A549 (cell line): ENCODE measurements at regions not wholly inside any gene's neighbourhood (a gene's known extent, or its start where the extent isn't known, plus 50 kb on each side); places are given as distances from the start of the nearest gene placed in this dataset.

ENCODE experiments used
- ATAC-seq, 2 experiments: fragments of 200-7000 bp in 1 of 2; fragments of >200 bp in 1 of 2; cut with Nextera tagmentation in 1 of 2; cut with Tn5 transposase in 1 of 2; 3 replicates each; pipeline versions ENCODE4 v1.8.0 to v1.9.1; 2018 to 2020; ENCODE audit warnings: mild to moderate bottlenecking in 1 of 2, moderate library complexity in 1 of 2
- CTCF ChIA-PET: fragments of 300-600 bp; sonication (Branson Sonifier 250); formaldehyde crosslinking; extraction: SDS; loops from one replicate; lab custom pipeline; 2021; ENCODE audit warnings: antibody characterized with exemption, inconsistent platforms; lab: Yijun Ruan, JAX
- POLR2A ChIA-PET: fragments of 350-600 bp; formaldehyde crosslinking; extraction: SDS; loops from one replicate; lab custom pipeline; 2021; ENCODE audit warnings: antibody characterized with exemption, inconsistent platforms; lab: Yijun Ruan, JAX
- DNase-seq, 2 experiments: peaks; one replicate each; pipeline versions ENCODE4 v3.0.0 to v3.0.0-alpha.2; 2011 to 2016; ENCODE audit warnings: low read depth in 1 of 2, low spot score in 1 of 2
- FAIRE-seq: peaks from 2 replicates; lab custom pipeline; 2011; peaks lifted over from hg19 to GRCh38; lab: Jason Lieb, UNC
- H3K27ac ChIP-seq, 2 experiments: fragments of >200 bp; sonication (Bioruptor Twin); formaldehyde crosslinking; 3 replicates each; pipeline ENCODE4 v1.5.1; 2016 to 2017
- H3K4me1 ChIP-seq: fragments of >200 bp; sonication (Bioruptor Twin); formaldehyde crosslinking; 3 replicates; pipeline ENCODE4 v1.6.1; 2016
- H3K4me2 ChIP-seq: fragments of >200 bp; sonication (Bioruptor Twin); formaldehyde crosslinking; 3 replicates; pipeline ENCODE4 v1.6.1; 2016
- H3K4me3 ChIP-seq: fragments of >200 bp; sonication (Bioruptor Twin); formaldehyde crosslinking; 3 replicates; pipeline ENCODE4 v1.5.1; 2016
- H3K9me3 ChIP-seq: fragments of >200 bp; sonication (Bioruptor Twin); formaldehyde crosslinking; 3 replicates; pipeline ENCODE4 v1.6.1; 2016
- ATOH8 ChIP-seq: fragments of 250-450 bp; sonication (Bioruptor Pico); IDR thresholded peaks from 2 replicates; pipeline ENCODE4 v1.5.0; 2020; ENCODE audit warnings: low read depth, mild to moderate bottlenecking, moderate library complexity
- CHD2 ChIP-seq: fragments of 150-350 bp; IDR thresholded peaks from 2 replicates; pipeline ENCODE4 v1.6.1; 2014; ENCODE audit warnings: low read length; ENCODE audit not compliant: partially characterized antibody
- CHD4 ChIP-seq: fragments of 200-600 bp; sonication (generic); IDR thresholded peaks from 2 replicates; pipeline ENCODE4 v1.6.1; 2016; ENCODE audit warnings: antibody characterized with exemption, mild to moderate bottlenecking, borderline replicate concordance
- EHMT2 ChIP-seq: fragments of 200-600 bp; sonication (generic); IDR thresholded peaks from 2 replicates; pipeline ENCODE4 v1.6.1; 2016; ENCODE audit warnings: antibody characterized with exemption, low read depth, mild to moderate bottlenecking, moderate library complexity
- EP300 ChIP-seq, 2 experiments: fragments of >200 bp; sonication (Bioruptor Twin); formaldehyde crosslinking; IDR thresholded peaks; 2 replicates in 1 of 2; 3 replicates in 1 of 2; pipeline ENCODE4 v1.6.1; 2016 to 2017
- FOSL2 ChIP-seq, 2 experiments: fragments of 450-650 bp in 1 of 2; fragments of >200 bp in 1 of 2; sonication (Bioruptor Twin) in 1 of 2; formaldehyde crosslinking; IDR thresholded peaks; 2 replicates each; pipeline versions ENCODE4 v1.5.0 to v1.6.1; 2016 to 2020; ENCODE audit warnings: mild to moderate bottlenecking in 1 of 2, moderate library complexity in 1 of 2
- HDAC2 ChIP-seq: fragments of 200-600 bp; sonication (generic); IDR thresholded peaks from 2 replicates; pipeline ENCODE4 v1.6.1; 2016
- HEYL ChIP-seq: fragments of 250-450 bp; sonication (Bioruptor Pico); IDR thresholded peaks from 2 replicates; pipeline ENCODE4 v1.8.0; 2021; ENCODE audit warnings: mild to moderate bottlenecking, moderate library complexity
- HOXA7 ChIP-seq: fragments of 250-450 bp; sonication (Bioruptor Pico); IDR thresholded peaks from 2 replicates; pipeline ENCODE4 v1.5.0; 2020; ENCODE audit warnings: mild to moderate bottlenecking, moderate library complexity
- JUN ChIP-seq, 2 experiments: fragments of >200 bp; sonication (Bioruptor Twin); formaldehyde crosslinking; IDR thresholded peaks; 2 replicates in 1 of 2; 3 replicates in 1 of 2; pipeline ENCODE4 v1.6.1; 2016 to 2017
- JUNB ChIP-seq: fragments of >200 bp; sonication (Bioruptor Twin); formaldehyde crosslinking; IDR thresholded peaks from 2 replicates; pipeline ENCODE4 v1.6.1; 2016
- KDM5A ChIP-seq: fragments of 200-600 bp; sonication (generic); IDR thresholded peaks from 2 replicates; pipeline ENCODE4 v1.6.1; 2016; ENCODE audit warnings: antibody characterized with exemption, mild to moderate bottlenecking
- MAZ ChIP-seq: fragments of 150-350 bp; IDR thresholded peaks from 2 replicates; pipeline ENCODE4 v1.6.1; 2014; ENCODE audit warnings: antibody characterized with exemption, low read depth, low read length, borderline replicate concordance
- NFE2L2 ChIP-seq: fragments of 150-350 bp; conservative IDR thresholded peaks from 2 replicates; pipeline ENCODE4 v1.6.1; 2014; ENCODE audit warnings: low read length
- RAD21 ChIP-seq, 2 experiments: fragments of >200 bp in 1 of 2; sonication (Bioruptor Twin) in 1 of 2; formaldehyde crosslinking in 1 of 2; IDR thresholded peaks in 1 of 2; conservative IDR thresholded peaks in 1 of 2; 2 replicates in 1 of 2; 3 replicates in 1 of 2; pipeline ENCODE4 v1.6.1; 2012 to 2018; ENCODE audit warnings: inconsistent platforms in 1 of 2
- RARB ChIP-seq: fragments of 250-450 bp; sonication (Bioruptor Pico); IDR thresholded peaks from 2 replicates; pipeline ENCODE4 v1.8.0; 2021; ENCODE audit warnings: mild to moderate bottlenecking, moderate library complexity
- RCOR1 ChIP-seq: fragments of 150-350 bp; IDR thresholded peaks from 2 replicates; pipeline ENCODE4 v1.6.1; 2014; ENCODE audit warnings: antibody characterized with exemption, low read length, low read depth
- RFX5 ChIP-seq: fragments of 450-650 bp; IDR thresholded peaks from 2 replicates; pipeline ENCODE4 v1.7.1; 2014; ENCODE audit warnings: antibody characterized with exemption, mild to moderate bottlenecking, moderate library complexity
- SMC3 ChIP-seq: fragments of >200 bp; sonication (Bioruptor Twin); formaldehyde crosslinking; IDR thresholded peaks from 3 replicates; pipeline ENCODE4 v1.6.1; 2018; ENCODE audit warnings: inconsistent platforms
- SREBF2 ChIP-seq: fragments of 450-650 bp; IDR thresholded peaks from 2 replicates; pipeline ENCODE4 v1.6.1; 2014; ENCODE audit warnings: mild to moderate bottlenecking, moderate library complexity
- USF2 ChIP-seq: fragments of 450-650 bp; IDR thresholded peaks from 2 replicates; pipeline ENCODE4 v1.6.1; 2014; ENCODE audit warnings: antibody characterized with exemption
- ZC3H11A ChIP-seq: fragments of 450-650 bp; IDR thresholded peaks from 2 replicates; pipeline ENCODE4 v1.6.1; 2014; ENCODE audit warnings: antibody characterized with exemption, mild to moderate bottlenecking
- ZNF302 ChIP-seq: fragments of 250-450 bp; sonication (Bioruptor Pico); IDR thresholded peaks from 2 replicates; pipeline ENCODE4 v1.9.0; 2021; ENCODE audit warnings: inconsistent platforms, mild to moderate bottlenecking, moderate library complexity
- WGBS: methylation state at CpG from one replicate; pipeline ENCODE4 v1.1.6; 2017; ENCODE audit errors: missing lambda C conversion rate; 5-methylcytosine and 5-hydroxymethylcytosine counted together
- TF ChIP-seq, protein P1 (sequence below): IDR thresholded peaks from 2 replicates; pipeline ENCODE4 v1.6.1; 2012
- TF ChIP-seq, protein P2 (sequence below): fragments of >200 bp; sonication (Bioruptor Twin); formaldehyde crosslinking; IDR thresholded peaks from 2 replicates; pipeline ENCODE4 v1.6.1; 2016

- POLR2A ChIA-PET: no interaction called here
- no peak overlapping the region for H3K4me3 ChIP-seq
- H3K4me2 ChIP-seq: peak overlapping the region; percentile 58
- ATAC-seq (peak; percentile 59 to 73; a peak in 5 of 6 replicates), DNase-seq (peak; percentile 15 to 67), FAIRE-seq (no peak)
- peak overlapping the region; percentile 71 to 87 for H3K27ac ChIP-seq
- CTCF ChIA-PET: no interaction called here
- WGBS: 2% methylated on average over 3 of the region's 3 CpGs
- peaks cover 24% of the 10 kb centered on the region for H3K4me1 ChIP-seq
- peak; percentile 31; the same call in 1 of the 2 replicates for TF ChIP-seq FOSL2 (IDR thresholded peaks at IDR 0.05)
- TF ChIP-seq FOSL2 (CRISPR knock-in tag; IDR thresholded peaks at IDR 0.05): peak; percentile 68
- TF ChIP-seq CHD4: no peak
- no peaks in the 10 kb centered on the region for H3K9me3 ChIP-seq
Measured at GRCh38 chr13:73428137-73428536, 369.3 kb downstream of the KLF5 start.

- DNase-seq (no peak), ATAC-seq (no peak), FAIRE-seq (no peak)
- TF ChIP-seq SMC3 (no peak), NFE2L2 (no peak), JUNB (no peak), JUN (IDR thresholded peaks at IDR 0.05) (no peak), HEYL (no peak), RAD21 (conservative IDR thresholded peaks at IDR 0.05 in 1 of 2, IDR thresholded peaks at IDR 0.05 in 1 of 2) (no peak), ATOH8 (CRISPR knock-in tag) (no peak), HDAC2 (no peak), MAZ (no peak), RFX5 (no peak), HOXA7 (CRISPR knock-in tag) (no peak), RCOR1 (no peak), SREBF2 (no peak), ZC3H11A (no peak), RARB (CRISPR knock-in tag) (no peak), EP300 (IDR thresholded peaks at IDR 0.05) (no peak), KDM5A (no peak), CHD2 (no peak)
- TF ChIP-seq, protein P1, sequence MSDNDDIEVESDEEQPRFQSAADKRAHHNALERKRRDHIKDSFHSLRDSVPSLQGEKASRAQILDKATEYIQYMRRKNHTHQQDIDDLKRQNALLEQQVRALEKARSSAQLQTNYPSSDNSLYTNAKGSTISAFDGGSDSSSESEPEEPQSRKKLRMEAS: no peak
- Histone ChIP-seq H3K4me1 (peaks cover 9% of the 10 kb centered on the region), H3K9me3 (no peaks in the 10 kb centered on the region), H3K4me3 (no peak overlapping the region), H3K27ac (no peak overlapping the region), H3K4me2 (no peak overlapping the region)
- POLR2A ChIA-PET: no interaction called here
- CTCF ChIA-PET: no interaction called here
- WGBS: 83% methylated on average over 2 of the region's 2 CpGs
Measured at GRCh38 chr13:73422973-73423372, 364.2 kb downstream of the KLF5 start.

DNA sequence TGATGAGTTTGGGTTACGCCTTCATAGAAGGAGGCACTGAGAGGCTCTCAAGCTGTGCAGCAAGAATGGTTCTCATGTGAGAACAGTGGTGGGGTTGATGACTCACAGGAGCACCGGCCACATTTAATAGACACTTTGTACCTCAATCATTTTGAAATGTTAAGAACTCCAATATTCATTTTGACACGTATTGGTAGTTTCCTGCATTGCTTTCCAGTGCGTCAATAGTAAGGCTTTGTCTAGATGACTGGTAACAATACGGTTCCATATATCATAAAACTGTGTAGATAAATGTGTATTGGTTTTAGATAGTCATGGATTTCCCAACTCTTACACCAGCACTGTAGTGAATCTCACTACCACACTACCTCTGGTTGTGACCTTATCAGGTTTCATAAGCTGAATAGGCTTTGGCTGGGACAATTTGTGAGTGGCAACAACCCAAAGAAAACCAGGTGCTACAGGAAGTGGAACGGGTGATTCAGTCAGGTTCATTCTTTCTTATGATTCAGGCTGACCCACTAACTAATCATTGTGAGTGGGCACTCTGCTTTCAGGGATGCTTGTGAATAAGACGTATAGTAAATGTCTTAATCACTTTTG, 362.6 kb downstream of the KLF5 start:
- Histone ChIP-seq H3K27ac (no peak overlapping the region), H3K4me3 (no peak overlapping the region), H3K9me3 (no peaks in the 10 kb centered on the region), H3K4me1 (peaks cover 3% of the 10 kb centered on the region; the same call in 1 of the 3 replicates), H3K4me2 (no peak overlapping the region)
- WGBS: 71% methylated on average over 7 of the region's 7 CpGs
- ChIA-PET CTCF (no interaction called here), POLR2A (no interaction called here)
- DNase-seq (no peak), ATAC-seq (no peak), FAIRE-seq (no peak)
- TF ChIP-seq MAZ (no peak), ZNF302 (CRISPR knock-in tag) (no peak), EHMT2 (no peak), RCOR1 (no peak), USF2 (no peak), RAD21 (conservative IDR thresholded peaks at IDR 0.05 in 1 of 2, IDR thresholded peaks at IDR 0.05 in 1 of 2) (no peak)
- TF ChIP-seq, protein P2, sequence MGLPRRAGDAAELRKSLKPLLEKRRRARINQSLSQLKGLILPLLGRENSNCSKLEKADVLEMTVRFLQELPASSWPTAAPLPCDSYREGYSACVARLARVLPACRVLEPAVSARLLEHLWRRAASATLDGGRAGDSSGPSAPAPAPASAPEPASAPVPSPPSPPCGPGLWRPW: no peak
